ENCODE measurements at regions not wholly inside any gene's neighbourhood (a gene's known extent, or its start where the extent isn't known, plus 50 kb on each side); places are given as distances from the start of the nearest gene placed in this dataset.

DNA sequence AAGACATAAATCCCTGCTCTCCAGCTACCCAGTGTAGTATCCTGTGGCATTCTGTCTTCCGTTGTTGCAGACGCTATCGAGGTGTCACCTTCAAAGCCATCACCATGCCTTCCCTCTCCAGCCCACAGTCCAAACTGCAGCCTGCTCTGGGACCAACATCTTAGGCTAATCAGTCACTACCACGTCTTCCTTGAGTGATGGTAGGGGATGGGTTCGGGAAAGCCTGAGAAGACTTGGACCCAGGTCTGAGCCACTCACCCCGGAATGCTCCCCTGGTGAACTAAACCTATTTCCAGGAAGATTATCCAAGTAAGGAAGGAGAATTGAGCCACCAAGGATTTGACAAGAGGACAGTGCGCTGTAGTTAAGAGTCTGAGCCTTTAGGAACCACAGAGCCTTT, 52.9 kb upstream of the IRX1 start:
- no peak for FAIRE-seq

DNA sequence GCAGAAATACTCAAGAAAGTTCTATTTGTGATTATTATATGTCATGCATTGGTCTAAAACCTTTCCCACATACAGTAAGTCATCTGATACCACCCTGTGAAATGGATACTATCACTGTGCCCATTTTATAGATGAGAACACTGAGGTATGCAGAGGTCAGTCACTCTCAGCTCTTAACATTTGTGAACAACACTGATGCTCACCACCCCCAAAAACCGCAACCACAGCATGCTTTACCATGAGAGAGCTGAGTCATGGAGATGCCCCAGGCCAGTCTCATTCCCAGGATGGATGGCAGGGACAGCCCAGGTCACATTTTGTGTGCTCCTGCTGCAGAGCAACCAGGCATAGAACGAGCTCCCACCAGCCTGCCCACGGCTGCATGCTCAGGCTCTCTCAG, 53.5 kb upstream of the IRX1 start:
- no peak for FAIRE-seq
- DNase-seq (ENCODE audit: insufficient read length, low spot score): no peak
- TF ChIP-seq, protein P1, sequence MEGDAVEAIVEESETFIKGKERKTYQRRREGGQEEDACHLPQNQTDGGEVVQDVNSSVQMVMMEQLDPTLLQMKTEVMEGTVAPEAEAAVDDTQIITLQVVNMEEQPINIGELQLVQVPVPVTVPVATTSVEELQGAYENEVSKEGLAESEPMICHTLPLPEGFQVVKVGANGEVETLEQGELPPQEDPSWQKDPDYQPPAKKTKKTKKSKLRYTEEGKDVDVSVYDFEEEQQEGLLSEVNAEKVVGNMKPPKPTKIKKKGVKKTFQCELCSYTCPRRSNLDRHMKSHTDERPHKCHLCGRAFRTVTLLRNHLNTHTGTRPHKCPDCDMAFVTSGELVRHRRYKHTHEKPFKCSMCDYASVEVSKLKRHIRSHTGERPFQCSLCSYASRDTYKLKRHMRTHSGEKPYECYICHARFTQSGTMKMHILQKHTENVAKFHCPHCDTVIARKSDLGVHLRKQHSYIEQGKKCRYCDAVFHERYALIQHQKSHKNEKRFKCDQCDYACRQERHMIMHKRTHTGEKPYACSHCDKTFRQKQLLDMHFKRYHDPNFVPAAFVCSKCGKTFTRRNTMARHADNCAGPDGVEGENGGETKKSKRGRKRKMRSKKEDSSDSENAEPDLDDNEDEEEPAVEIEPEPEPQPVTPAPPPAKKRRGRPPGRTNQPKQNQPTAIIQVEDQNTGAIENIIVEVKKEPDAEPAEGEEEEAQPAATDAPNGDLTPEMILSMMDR (IDR thresholded peaks at IDR 0.05; ENCODE audit: insufficient read depth, missing control alignments): no peak

More for the DNA sequence above, 52.9 kb upstream of the IRX1 start:
- no peak for DNase-seq (ENCODE audit: insufficient read length, low spot score)
- TF ChIP-seq, protein P1 (IDR thresholded peaks at IDR 0.05; ENCODE audit: insufficient read depth, missing control alignments): no peak

DNA sequence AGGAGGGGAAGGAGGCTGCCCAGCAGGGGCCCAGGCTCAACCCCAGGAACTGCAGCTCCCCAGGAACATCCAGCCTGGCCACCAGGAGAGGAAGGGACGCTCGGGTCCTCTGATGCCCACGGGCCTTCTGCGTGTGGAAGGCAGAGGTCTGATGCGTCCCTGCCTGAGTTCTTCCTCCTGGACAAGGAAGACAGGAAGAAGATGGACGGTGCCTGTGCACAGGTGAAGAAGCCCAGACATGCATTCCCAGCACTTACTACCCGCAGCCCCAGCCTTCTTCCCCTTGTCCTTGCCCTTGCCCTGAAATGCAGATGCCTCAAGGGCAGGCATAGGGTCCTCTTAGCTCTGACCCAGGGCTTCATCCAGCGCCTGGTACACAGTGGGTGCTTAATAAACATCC, 56.7 kb upstream of the IRX1 start:
- FAIRE-seq (no peak), DNase-seq (ENCODE audit: insufficient read length, low spot score) (no peak)

DNA sequence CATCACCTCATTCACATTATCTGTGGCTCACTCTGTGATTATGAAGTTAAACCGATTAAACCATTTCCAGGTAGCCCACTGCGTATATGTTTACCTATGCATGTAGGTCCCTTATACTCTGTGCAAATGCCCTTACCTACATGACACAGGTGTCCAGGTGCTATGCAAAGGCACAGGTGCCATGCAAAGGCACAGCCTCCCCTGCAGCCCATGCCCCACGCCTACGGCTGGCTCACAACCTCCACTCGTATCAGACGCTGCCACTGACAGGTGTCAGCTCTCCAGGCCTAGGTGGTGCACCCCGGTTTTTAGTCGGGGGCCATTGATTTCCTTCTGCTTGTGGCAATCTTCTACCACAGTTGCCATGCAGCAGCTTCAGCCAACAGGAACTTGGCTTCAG, 57.7 kb upstream of the IRX1 start:
- TF ChIP-seq, protein P1 (IDR thresholded peaks at IDR 0.05; ENCODE audit: insufficient read depth, missing control alignments): no peak
- DNase-seq (ENCODE audit: insufficient read length, low spot score): no peak
- no peak for FAIRE-seq

More for the DNA sequence above, 56.7 kb upstream of the IRX1 start:
- TF ChIP-seq, protein P1 (IDR thresholded peaks at IDR 0.05; ENCODE audit: insufficient read depth, missing control alignments): no peak

DNA sequence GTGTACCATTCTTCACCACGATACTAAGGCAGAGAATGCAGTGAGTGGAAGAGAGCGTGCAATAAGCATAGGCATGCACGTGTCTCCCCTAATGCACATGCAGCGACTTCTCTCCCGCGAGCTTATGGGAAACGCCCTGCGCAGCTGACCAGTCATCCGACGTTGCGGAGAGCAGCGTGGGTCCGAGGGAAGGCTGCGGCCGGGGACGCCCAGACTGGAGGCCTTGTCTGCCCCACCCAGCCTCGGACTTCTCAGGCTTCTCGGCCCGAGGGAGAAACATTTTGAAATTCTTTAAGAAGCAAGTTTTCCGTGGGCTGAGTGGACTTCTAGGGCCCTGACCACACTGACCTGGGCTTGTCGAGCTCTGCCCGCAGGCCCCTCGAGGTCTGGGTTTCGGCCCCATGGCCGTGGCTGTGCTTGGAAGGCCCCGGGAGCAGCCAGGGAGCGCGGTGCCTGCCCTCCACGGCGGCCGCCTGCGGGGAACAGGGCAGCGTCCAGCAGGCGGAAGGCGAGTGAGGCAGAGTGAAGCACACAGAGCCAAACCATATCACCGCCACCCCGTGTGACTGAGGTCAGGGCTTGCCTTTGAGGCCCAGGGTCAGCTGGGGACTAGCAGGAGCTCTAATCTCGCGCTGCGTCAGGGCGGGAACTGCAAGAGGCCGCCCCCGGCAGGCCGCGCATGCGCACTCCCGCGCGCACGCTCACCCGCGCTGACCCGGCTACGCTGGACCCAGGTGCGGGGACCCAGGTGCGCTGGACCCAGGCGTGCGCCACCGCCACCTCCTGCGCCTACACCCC, 60.0 kb upstream of the IRX1 start:
- no peak for DNase-seq (ENCODE audit: insufficient read length, low spot score)
- no peak for FAIRE-seq
- TF ChIP-seq, protein P1 (IDR thresholded peaks at IDR 0.05; ENCODE audit: insufficient read depth, missing control alignments): no peak

DNA sequence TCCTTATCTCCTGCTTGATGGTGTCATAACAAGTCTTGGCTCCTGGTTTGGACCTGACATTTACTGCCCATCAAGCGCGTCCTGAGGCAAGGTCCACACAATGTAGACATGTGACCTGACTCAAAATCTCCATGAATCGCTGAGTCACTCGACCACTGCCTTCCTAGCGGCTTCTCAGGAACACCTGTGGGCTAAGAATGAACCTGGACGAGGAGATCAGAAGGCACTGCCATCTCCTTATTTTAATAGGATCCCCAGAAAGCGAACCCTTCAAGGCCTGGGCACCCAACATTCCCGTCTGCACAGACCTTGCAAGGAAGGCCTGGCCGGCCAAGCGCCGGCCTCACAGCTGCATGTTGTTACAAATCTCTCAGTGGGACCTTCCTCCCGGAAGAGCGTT, 60.6 kb upstream of the IRX1 start:
- TF ChIP-seq, protein P1 (IDR thresholded peaks at IDR 0.05; ENCODE audit: insufficient read depth, missing control alignments): no peak
- DNase-seq (ENCODE audit: insufficient read length, low spot score) (no peak), FAIRE-seq (no peak)

DNA sequence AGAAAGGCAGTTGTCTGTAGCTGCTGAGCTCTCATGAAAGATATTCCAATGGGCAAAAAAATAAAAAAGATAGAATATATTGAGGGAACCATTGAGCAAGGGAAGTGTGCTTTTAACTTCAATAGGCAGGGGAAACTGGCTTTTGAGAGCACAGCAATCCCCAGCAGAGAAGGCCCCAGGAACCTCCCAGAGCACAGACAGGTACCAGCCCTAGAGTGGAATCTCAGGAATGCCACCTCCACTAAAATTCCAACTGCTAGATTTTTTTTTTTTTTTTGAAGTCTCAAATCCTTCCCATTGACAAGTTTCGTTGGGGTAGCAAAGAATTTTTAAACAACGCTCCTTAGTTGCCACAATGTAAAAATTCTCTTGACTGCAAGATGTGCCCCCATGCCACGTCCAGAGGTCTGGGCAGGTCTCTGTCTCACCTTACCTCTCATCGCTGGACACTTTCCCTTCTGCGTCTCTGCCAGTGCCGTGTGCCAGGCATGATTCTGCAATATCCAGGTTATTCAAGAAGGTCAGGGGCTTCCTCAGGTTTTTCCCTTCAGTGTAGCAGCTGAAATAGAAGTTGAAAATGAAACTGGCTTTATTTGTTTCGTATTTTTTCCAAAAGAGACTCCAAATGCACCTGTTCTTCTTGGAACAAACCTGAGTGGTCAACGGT, 64.2 kb upstream of the IRX1 start:
- FAIRE-seq (no peak), DNase-seq (ENCODE audit: insufficient read length, low spot score) (no peak)
- TF ChIP-seq, protein P1 (IDR thresholded peaks at IDR 0.05; ENCODE audit: insufficient read depth, missing control alignments): no peak
